ENCODE measurements at regions not wholly inside any gene's neighbourhood (a gene's known extent, or its start where the extent isn't known, plus 50 kb on each side); places are given as distances from the start of the nearest gene placed in this dataset.
"Not testable (repeated sequence)": the region's sequence is repeated elsewhere in the genome, so short reads cannot be mapped to it uniquely, and the experiment has no call there.

GRCh38 chr20:29062451-29062850 lies 2195.0 kb upstream of the DEFB115 start:
- not testable (repeated sequence) for TF ChIP-seq EZH2 (IDR thresholded peaks at IDR 0.05; ENCODE audit: low read length, missing control alignments); CTCF (conservative IDR thresholded peaks at IDR 0.05 in 1 of 2, IDR thresholded peaks at IDR 0.05 in 1 of 2; ENCODE audit: low read depth in 1 of 2, low read length in 2 of 2)
